Panc1 (cell line): ENCODE measurements at regions not wholly inside any gene's neighbourhood (a gene's known extent, or its start where the extent isn't known, plus 50 kb on each side); places are given as distances from the start of the nearest gene placed in this dataset.

Experiments used
- ATAC-seq: fragments of 200-7000 bp; cut with Tn5 transposase; 2 replicates; pipeline ENCODE4 v1.9.1; 2020; ENCODE audit warnings: mild to moderate bottlenecking, moderate library complexity
- BruUV-seq: library from RNA; stranded (reverse); fragments of 400-500 nt; replicated peaks from 2 replicates; lab custom pipeline; 2021; lab: Mats Ljungman, UMichigan
- CTCF ChIA-PET: fragments of 300-600 bp; sonication (Branson Sonifier 250); formaldehyde crosslinking; loops from one replicate; lab custom pipeline; 2022; ENCODE audit warnings: antibody characterized with exemption; lab: Charles Lee
- POLR2A ChIA-PET: fragments of 300-600 bp; sonication (Branson Sonifier 250); formaldehyde crosslinking; loops from one replicate; lab custom pipeline; 2022; ENCODE audit warnings: antibody characterized with exemption; lab: Charles Lee
- DNase-seq: peaks from one replicate; pipeline ENCODE4 v3.0.0-alpha.2; 2010; ENCODE audit warnings: low read depth, low spot score
- H3K27ac ChIP-seq: 2 replicates; pipeline ENCODE4 v1.5.1; 2011; ENCODE audit warnings: mild to moderate bottlenecking, low read length, inconsistent platforms
- H3K27me3 ChIP-seq: fragments of 200-500 bp; sonication (Bioruptor generic); 2 replicates; pipeline ENCODE4 v1.6.0; 2014; ENCODE audit warnings: low read length, inconsistent platforms; ENCODE audit not compliant: control insufficient read depth, insufficient read depth
- H3K36me3 ChIP-seq: fragments of 200-500 bp; sonication (Bioruptor generic); 2 replicates; pipeline ENCODE4 v1.5.1; 2014; ENCODE audit warnings: inconsistent platforms, mild to moderate bottlenecking, low read length, moderate library complexity; ENCODE audit not compliant: control insufficient read depth, insufficient read depth
- H3K4me1 ChIP-seq: 2 replicates; pipeline ENCODE4 v1.5.1; 2011; ENCODE audit warnings: inconsistent platforms, mild to moderate bottlenecking, low read length, moderate library complexity; ENCODE audit not compliant: control insufficient read depth, insufficient read depth
- H3K4me3 ChIP-seq, 2 experiments: 2 replicates each; pipeline ENCODE4 v1.5.1; 2011 to 2012; ENCODE audit warnings: low read depth in 2 of 2, low read length in 2 of 2, mild to moderate bottlenecking in 2 of 2, inconsistent platforms in 1 of 2, moderate library complexity in 1 of 2
- H3K9me3 ChIP-seq: fragments of 200-500 bp; sonication (Bioruptor generic); 2 replicates; pipeline ENCODE4 v1.5.1; 2014; ENCODE audit warnings: low read depth, mild to moderate bottlenecking, inconsistent platforms, low read length, moderate library complexity; ENCODE audit not compliant: control insufficient read depth, insufficient read depth
- CTCF ChIP-seq: fragments of 450-650 bp; IDR thresholded peaks from 2 replicates; pipeline ENCODE4 v1.5.1; 2017; ENCODE audit warnings: mild to moderate bottlenecking
- POLR2AphosphoS5 ChIP-seq: IDR thresholded peaks from 2 replicates; pipeline ENCODE4 v1.6.1; 2012; ENCODE audit warnings: mild to moderate bottlenecking, low read depth, low read length, moderate library complexity
- REST ChIP-seq, 2 experiments: IDR thresholded peaks; 2 replicates each; pipeline ENCODE4 v1.6.1; 2011 to 2012; ENCODE audit warnings: low read depth in 2 of 2, control low read depth in 1 of 2, low read length in 1 of 2, mild to moderate bottlenecking in 1 of 2, moderate library complexity in 1 of 2; ENCODE audit not compliant: insufficient read depth in 1 of 2
- SIN3A ChIP-seq: IDR thresholded peaks from 2 replicates; pipeline ENCODE4 v1.6.1; 2012; ENCODE audit warnings: low read depth, mild to moderate bottlenecking, low read length, moderate library complexity, borderline replicate concordance; ENCODE audit not compliant: insufficient read depth
- TCF7L2 ChIP-seq: IDR thresholded peaks from 2 replicates; pipeline ENCODE4 v1.6.1; 2011; ENCODE audit warnings: mild to moderate bottlenecking, low read depth, low read length, inconsistent platforms
- in situ Hi-C: cut with HindIII; loops from 2 replicates; pipeline ENCODE4 v1.10.0; 2016; ENCODE audit warnings: low sequenced_read_pairs, low pct_unique_long_range_greater_than_20kb
- intact Hi-C: fragments of 100-400 bp; cut with micrococcal nuclease; formaldehyde crosslinking; loops from one replicate; pipeline ENCODE4 v1.10.0; 2022; ENCODE audit not compliant: unreplicated experiment

GRCh38 chr17:55632893-55633292 lies 89.8 kb downstream of the TMEM100 start:
- POLR2A ChIA-PET = no interaction called here
- peaks cover 2% of the 10 kb centered on the region; the same call in 1 of the 2 replicates for H3K27me3 ChIP-seq
- DNase-seq (no peak), ATAC-seq (no peak)
- H3K9me3 ChIP-seq = no peaks in the 10 kb centered on the region
- CTCF ChIA-PET = no interaction called here
- intact Hi-C loops (no loop called here), in situ Hi-C loops (no loop called here)
- no TSS peak for BruUV-seq
- no peak overlapping the region for H3K4me3 ChIP-seq
- H3K36me3 ChIP-seq = no peaks in the 10 kb centered on the region
- no peak overlapping the region for H3K27ac ChIP-seq
- no peaks in the 10 kb centered on the region; the same call in 1 of the 2 replicates for H3K4me1 ChIP-seq
- TF ChIP-seq CTCF (no peak), POLR2AphosphoS5 (no peak), REST (IDR thresholded peaks at IDR 0.05; ENCODE audit: insufficient read depth in 1 of 2, low read depth in 2 of 2, low read length in 1 of 2) (no peak), TCF7L2 (no peak)

- ChIA-PET POLR2A (no interaction called here), CTCF (no interaction called here)
- intact Hi-C loops = no loop called here
Observed at GRCh38 chr17:55632236-55632635, 90.4 kb downstream of the TMEM100 start.

More at GRCh38 chr17:55632236-55632635, 90.4 kb downstream of the TMEM100 start:
- no peak for TF ChIP-seq TCF7L2
- no peak for TF ChIP-seq POLR2AphosphoS5
- no peak for TF ChIP-seq SIN3A
- TF ChIP-seq REST (IDR thresholded peaks at IDR 0.05; ENCODE audit: insufficient read depth in 1 of 2, low read depth in 2 of 2, low read length in 1 of 2) = no peak
- TF ChIP-seq CTCF = no peak
- H3K27ac ChIP-seq = no peak overlapping the region
- H3K4me1 ChIP-seq = no peaks in the 10 kb centered on the region; the same call in 1 of the 2 replicates
- in situ Hi-C loops = no loop called here
- no TSS peak for BruUV-seq
- peaks cover 2% of the 10 kb centered on the region; the same call in 1 of the 2 replicates for H3K27me3 ChIP-seq
- DNase-seq = no peak
- no peak overlapping the region for H3K4me3 ChIP-seq
- H3K36me3 ChIP-seq = no peaks in the 10 kb centered on the region
- ATAC-seq = no peak
- H3K9me3 ChIP-seq = no peaks in the 10 kb centered on the region
